Upper lobe of left lung (tissue), 6 donors: ENCODE measurements at regions not wholly inside any gene's neighbourhood (a gene's known extent, or its start where the extent isn't known, plus 50 kb on each side); places are given as distances from the start of the nearest gene placed in this dataset.
"Not testable (repeated sequence)": the region's sequence is repeated elsewhere in the genome, so short reads cannot be mapped to it uniquely, and the experiment has no call there.

Experiments used
- ATAC-seq, 2 donors: fragments of 200-7000 bp; cut with Tn5 transposase; one replicate each; pipeline ENCODE4 v1.9.1; 2022; ENCODE audit warnings: mild to moderate bottlenecking in 2 of 2, moderate library complexity in 2 of 2; ENCODE audit not compliant: low FRiP score in 2 of 2
- DNase-seq, 2 donors: peaks; one replicate each; pipeline ENCODE4 v3.0.0-alpha.2; 2019 to 2020
- H3K27ac ChIP-seq, 4 donors: fragments of 200-600 bp; sonication (generic); one replicate each; pipeline ENCODE4 v1.5.1; 2016 to 2019
- H3K27me3 ChIP-seq, 4 donors: fragments of 200-600 bp; sonication (generic); one replicate each; pipeline ENCODE4 v1.5.1; 2017 to 2019
- H3K36me3 ChIP-seq, 4 donors: fragments of 200-600 bp; sonication (generic); one replicate each; pipeline ENCODE4 v1.5.1; 2016 to 2019
- H3K4me1 ChIP-seq, 4 donors: fragments of 200-600 bp; sonication (generic); one replicate each; pipeline ENCODE4 v1.5.1; 2018 to 2019
- H3K4me3 ChIP-seq, 4 donors: fragments of 200-600 bp; sonication (generic); one replicate each; pipeline ENCODE4 v1.5.1; 2017 to 2019; ENCODE audit warnings: mild to moderate bottlenecking in 2 of 4, moderate library complexity in 1 of 4
- H3K9me3 ChIP-seq, 4 donors: fragments of 200-600 bp; sonication (generic); one replicate each; pipeline ENCODE4 v1.5.1; 2018 to 2019
- CTCF ChIP-seq, 6 experiments: fragments of 450-650 bp in 4 of 6; fragments of 200-600 bp in 2 of 6; sonication (generic) in 2 of 6; IDR thresholded peaks; one replicate each; pipeline ENCODE4 v1.5.1; 2016 to 2019; ENCODE audit warnings: antibody characterized with exemption in 6 of 6
- EP300 ChIP-seq, 4 donors: sonication (generic); formaldehyde crosslinking; IDR thresholded peaks; one replicate each; pipeline ENCODE4 v1.5.1; 2017; ENCODE audit warnings: antibody characterized with exemption in 4 of 4, control low read depth in 2 of 4
- POLR2A ChIP-seq, 4 donors: fragments of 450-650 bp; IDR thresholded peaks; one replicate each; pipeline ENCODE4 v1.5.1; 2016 to 2017; ENCODE audit warnings: antibody characterized with exemption in 4 of 4, mild to moderate bottlenecking in 2 of 4
- POLR2AphosphoS5 ChIP-seq, 2 donors: sonication (generic); formaldehyde crosslinking; IDR thresholded peaks; one replicate each; pipeline ENCODE4 v1.5.1; 2017; ENCODE audit warnings: antibody characterized with exemption in 2 of 2
- WGBS, 2 donors: methylation state at CpG; one replicate each; pipeline ENCODE4 v1.1.5; 2017 to 2018; 5-methylcytosine and 5-hydroxymethylcytosine counted together
- donor health status: DM: no; HTN: no; CAD: no; lungs with moderate emphysema.
- donor health status: DM: no; HTN: yes; CAD: no; lungs with severe emphysema.

- Histone ChIP-seq H3K36me3 (no peaks in the 10 kb centered on the region), H3K9me3 (no peaks in the 10 kb centered on the region), H3K4me3 (no peak overlapping the region), H3K27ac (no peak overlapping the region), H3K4me1 (no peaks in the 10 kb centered on the region), H3K27me3 (no peaks in the 10 kb centered on the region)
- TF ChIP-seq POLR2AphosphoS5 (IDR thresholded peaks at IDR 0.05) = no peak
- no peak for TF ChIP-seq POLR2A (IDR thresholded peaks at IDR 0.05)
- no peak for TF ChIP-seq CTCF (IDR thresholded peaks at IDR 0.05)
- TF ChIP-seq EP300 (IDR thresholded peaks at IDR 0.05) = no peak
- ATAC-seq (no peak), DNase-seq (no peak)
Measured at GRCh38 chr5:42090162-42090561, 165.1 kb downstream of the FBXO4 start.

GRCh38 chr5:42099846-42100245 is 174.8 kb downstream of the FBXO4 start:
- 75 to 81% methylated on average over 5 of the region's 5 CpGs for WGBS, 2 donors
- H3K9me3 ChIP-seq, H3K4me1 ChIP-seq: not testable (repeated sequence)

GRCh38 chr5:42108468-42108867 is 183.4 kb downstream of the FBXO4 start:
- no peak for ATAC-seq
- H3K4me1 ChIP-seq = no peaks in the 10 kb centered on the region
- no peaks in the 10 kb centered on the region for H3K36me3 ChIP-seq
- no peak overlapping the region for H3K4me3 ChIP-seq
- DNase-seq = no peak
- no peak overlapping the region for H3K27ac ChIP-seq
- H3K9me3 ChIP-seq = peaks cover 0 to 5% (median 1%) of the 10 kb centered on the region in 4 donors
- TF ChIP-seq POLR2A (IDR thresholded peaks at IDR 0.05) (no peak), EP300 (IDR thresholded peaks at IDR 0.05) (no peak), POLR2AphosphoS5 (IDR thresholded peaks at IDR 0.05) (no peak), CTCF (IDR thresholded peaks at IDR 0.05) (no peak)
- no peaks in the 10 kb centered on the region for H3K27me3 ChIP-seq

More at GRCh38 chr5:42099846-42100245, 174.8 kb downstream of the FBXO4 start:
- not testable (repeated sequence) for H3K36me3 ChIP-seq, ATAC-seq, DNase-seq, H3K4me3 ChIP-seq, H3K27ac ChIP-seq, H3K27me3 ChIP-seq

- 66 to 73% methylated on average over 3 of the region's 3 CpGs for WGBS, 2 donors
- ATAC-seq (no peak), DNase-seq (no peak)
Measured at GRCh38 chr5:42109006-42109572, 184.0 kb downstream of the FBXO4 start.

GRCh38 chr5:42115721-42116120 is 190.6 kb downstream of the FBXO4 start:
- H3K9me3 ChIP-seq, H3K36me3 ChIP-seq, H3K4me3 ChIP-seq, H3K27ac ChIP-seq, ATAC-seq, DNase-seq, H3K4me1 ChIP-seq, H3K27me3 ChIP-seq: not testable (repeated sequence)
- WGBS, 2 donors = 78 to 92% methylated on average over 2 to 3 of the region's 3 CpGs

More at GRCh38 chr5:42109006-42109572, 184.0 kb downstream of the FBXO4 start:
- TF ChIP-seq CTCF (IDR thresholded peaks at IDR 0.05) (no peak), POLR2AphosphoS5 (IDR thresholded peaks at IDR 0.05) (no peak), POLR2A (IDR thresholded peaks at IDR 0.05) (no peak), EP300 (IDR thresholded peaks at IDR 0.05) (no peak)
- Histone ChIP-seq H3K9me3 (peaks cover 0 to 5% (median 1%) of the 10 kb centered on the region in 4 donors), H3K4me3 (no peak overlapping the region), H3K27me3 (no peaks in the 10 kb centered on the region), H3K4me1 (no peaks in the 10 kb centered on the region), H3K36me3 (no peaks in the 10 kb centered on the region), H3K27ac (no peak overlapping the region)

- ATAC-seq (no peak), DNase-seq (no peak)
- no peaks in the 10 kb centered on the region for H3K4me1 ChIP-seq
- no peak for TF ChIP-seq CTCF (IDR thresholded peaks at IDR 0.05)
- no peak for TF ChIP-seq EP300 (IDR thresholded peaks at IDR 0.05)
- TF ChIP-seq POLR2A (IDR thresholded peaks at IDR 0.05) = no peak
- no peak for TF ChIP-seq POLR2AphosphoS5 (IDR thresholded peaks at IDR 0.05)
- H3K36me3 ChIP-seq = no peaks in the 10 kb centered on the region
- H3K27me3 ChIP-seq = no peaks in the 10 kb centered on the region
- no peaks in the 10 kb centered on the region for H3K9me3 ChIP-seq
- no peak overlapping the region for H3K4me3 ChIP-seq
- no peak overlapping the region for H3K27ac ChIP-seq
Measured at GRCh38 chr5:42120070-42120469, 195.0 kb downstream of the FBXO4 start.
